Activated T-cell treated with anti-CD3 and anti-CD28 coated beads for 48 hours (primary cell): ENCODE measurements at regions not wholly inside any gene's neighbourhood (a gene's known extent, or its start where the extent isn't known, plus 50 kb on each side); places are given as distances from the start of the nearest gene placed in this dataset.

Source experiments
- DNase-seq: peaks from one replicate; pipeline ENCODE4 v3.0.0-alpha.2; 2020; ENCODE audit warnings: low read depth

- DNase-seq = no peak
Observed at GRCh38 chr6:27052731-27053082, 194.8 kb upstream of the PRSS16 start.

- DNase-seq = no peak
Observed at GRCh38 chr6:27053738-27054137, 193.8 kb upstream of the PRSS16 start.

GRCh38 chr6:27056615-27057014 is 190.9 kb upstream of the PRSS16 start:
- no peak for DNase-seq

- no peak for DNase-seq
Observed at GRCh38 chr6:27059621-27060425, 187.7 kb upstream of the PRSS16 start.

DNA sequence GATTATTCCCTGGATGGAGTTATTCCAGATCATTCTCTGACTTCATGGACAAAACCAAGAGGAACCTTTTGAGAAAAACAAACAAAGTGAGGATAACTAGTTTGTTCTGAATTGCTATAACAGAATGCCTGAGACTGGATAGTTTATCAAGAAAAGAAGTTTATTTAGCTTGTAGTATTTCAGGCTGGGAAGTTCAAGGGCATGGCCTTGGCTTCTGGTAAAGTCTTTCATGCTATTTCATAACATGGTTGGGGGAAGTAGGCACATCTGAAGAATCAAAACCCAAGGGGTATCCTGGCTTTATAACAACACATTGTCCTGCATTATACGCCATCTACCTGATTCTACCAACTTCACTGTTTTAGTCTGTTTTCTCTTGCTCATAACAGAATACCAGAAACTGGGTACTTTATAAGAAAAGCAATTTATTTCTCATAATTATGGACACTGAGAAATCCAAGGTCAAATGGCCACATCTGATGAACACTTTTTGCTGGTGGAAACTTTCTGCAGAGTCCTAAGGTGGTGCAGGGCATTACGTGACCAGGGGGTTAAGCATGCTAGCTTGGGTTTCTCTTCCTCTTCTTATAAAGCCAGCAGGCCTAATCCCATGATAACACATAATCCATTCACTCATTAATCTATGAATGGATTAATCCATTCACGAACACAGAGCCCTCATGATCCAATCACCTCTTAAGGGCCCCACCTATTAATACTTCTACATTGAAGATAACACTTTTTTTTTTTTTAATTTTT is 186.1 kb upstream of the PRSS16 start:
- DNase-seq = no peak

GRCh38 chr6:27062755-27063154 is 184.7 kb upstream of the PRSS16 start:
- no peak for DNase-seq

- no peak for DNase-seq
Observed at GRCh38 chr6:27065183-27065582, 182.3 kb upstream of the PRSS16 start.

DNA sequence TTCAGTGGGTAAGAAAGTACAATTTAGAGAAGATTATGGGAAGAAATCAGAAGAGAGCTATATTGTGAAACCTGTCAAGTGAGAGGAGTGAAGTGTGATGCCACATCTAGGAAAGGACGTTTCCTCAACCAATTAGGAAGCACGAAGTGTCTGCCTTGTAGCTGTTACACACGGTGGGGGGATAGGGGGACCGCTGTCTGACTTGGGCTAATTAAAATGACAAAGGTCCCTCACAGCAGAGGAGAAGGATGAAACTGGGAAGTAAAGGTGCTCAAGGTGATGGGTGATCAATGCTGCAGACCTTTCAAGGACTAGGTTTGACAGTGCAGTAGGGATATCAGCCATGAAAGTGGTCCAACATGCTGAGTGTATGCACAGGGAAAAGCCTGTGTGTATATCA is 181.1 kb upstream of the PRSS16 start:
- DNase-seq = no peak

GRCh38 chr6:27066802-27067201 is 180.7 kb upstream of the PRSS16 start:
- DNase-seq = no peak

DNA sequence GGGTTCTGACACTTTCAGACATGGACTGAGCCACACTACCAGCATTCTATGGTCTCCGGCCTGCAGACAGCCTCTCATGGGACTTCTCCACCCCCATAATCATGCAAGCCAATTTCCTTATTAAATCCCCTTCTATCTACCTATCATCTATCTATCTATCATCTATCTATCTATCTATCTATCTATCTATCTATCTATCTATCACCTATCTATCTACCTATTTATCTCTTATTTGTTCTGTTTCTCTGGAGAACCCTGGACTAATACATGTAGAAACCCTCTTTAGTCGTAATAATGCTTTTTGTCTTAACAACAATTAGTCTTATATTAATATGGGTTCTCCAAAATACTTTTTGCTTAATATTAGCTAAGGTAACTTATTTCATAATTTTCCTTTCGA is 174.1 kb upstream of the PRSS16 start:
- no peak for DNase-seq

DNA sequence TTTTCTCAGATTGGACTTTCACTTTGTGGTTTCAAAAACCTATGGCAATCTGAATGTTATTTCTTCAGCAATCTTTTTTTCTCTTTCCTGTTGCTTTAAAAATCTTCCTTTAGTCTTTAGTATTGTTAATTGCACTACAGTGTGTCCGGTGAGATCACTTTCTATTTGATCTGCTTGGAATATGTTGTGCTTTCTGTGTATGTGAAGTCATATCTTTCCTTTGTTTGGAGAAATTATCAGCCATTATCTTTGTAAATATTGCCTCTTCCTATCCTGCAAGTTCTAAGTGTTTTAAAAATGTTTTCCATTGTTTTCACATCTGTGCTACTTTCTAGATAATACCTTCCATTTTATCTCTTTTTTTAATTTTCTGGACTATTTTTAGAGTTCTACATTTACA is 171.4 kb upstream of the PRSS16 start:
- DNase-seq = no peak

GRCh38 chr6:27078734-27079357 is 168.7 kb upstream of the PRSS16 start:
- DNase-seq = peak; percentile 21

GRCh38 chr6:27081188-27081587 is 166.3 kb upstream of the PRSS16 start:
- no peak for DNase-seq

DNA sequence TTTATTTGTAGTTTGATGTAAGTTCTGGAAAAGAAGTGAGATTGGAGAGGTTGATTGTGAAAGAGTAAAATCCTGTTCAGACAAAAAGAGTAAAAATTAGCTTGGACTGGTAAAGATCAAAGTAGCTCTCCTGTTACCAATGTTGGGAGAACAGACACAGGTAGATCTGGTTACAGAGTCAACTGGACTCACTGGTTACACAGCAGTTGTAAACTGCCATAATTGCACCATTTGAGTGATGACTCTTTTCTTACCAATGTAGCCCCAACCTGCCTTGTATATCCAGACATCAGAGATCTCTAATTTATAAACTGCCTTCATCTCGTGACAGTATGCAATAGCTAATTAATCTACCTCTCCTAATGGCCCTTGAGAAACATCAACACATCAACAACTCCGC is 165.6 kb upstream of the PRSS16 start:
- no peak for DNase-seq

- DNase-seq = no peak
Observed at GRCh38 chr6:27088068-27088467, 159.4 kb upstream of the PRSS16 start.

DNA sequence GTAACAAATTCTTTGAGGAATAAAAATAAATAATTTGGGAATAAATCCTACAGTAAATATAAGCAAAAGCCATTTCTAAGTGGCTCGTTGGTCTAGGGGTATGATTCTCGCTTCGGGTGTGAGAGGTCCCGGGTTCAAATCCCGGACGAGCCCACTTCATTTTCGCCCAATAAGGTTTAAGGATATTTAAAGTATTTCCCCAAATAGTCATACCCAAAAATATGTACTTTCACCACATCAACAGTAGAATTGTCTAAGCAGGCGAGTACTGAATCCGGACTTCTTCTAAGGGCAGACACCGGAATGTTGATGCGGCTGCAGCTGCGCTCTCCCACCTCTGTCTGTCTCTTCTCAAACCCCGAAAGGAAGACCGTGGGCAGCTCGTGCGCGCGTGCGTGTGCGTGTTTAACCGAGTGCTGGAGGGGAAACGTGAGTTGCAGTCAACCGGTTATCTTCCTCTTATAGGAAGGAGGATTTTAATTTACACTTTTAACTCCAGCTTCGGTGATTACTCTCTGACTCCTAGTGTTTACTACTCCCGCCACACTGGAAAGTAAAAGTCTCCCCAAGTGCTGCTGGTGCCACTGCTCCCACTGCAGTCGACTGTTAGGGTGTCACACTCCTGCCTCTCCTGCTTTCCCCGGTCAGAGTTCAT is 155.7 kb upstream of the PRSS16 start:
- DNase-seq = peak; percentile 47

GRCh38 chr6:27092316-27092692 is 155.2 kb upstream of the PRSS16 start:
- DNase-seq = no peak

GRCh38 chr6:27095914-27096313 is 151.6 kb upstream of the PRSS16 start:
- no peak for DNase-seq

DNA sequence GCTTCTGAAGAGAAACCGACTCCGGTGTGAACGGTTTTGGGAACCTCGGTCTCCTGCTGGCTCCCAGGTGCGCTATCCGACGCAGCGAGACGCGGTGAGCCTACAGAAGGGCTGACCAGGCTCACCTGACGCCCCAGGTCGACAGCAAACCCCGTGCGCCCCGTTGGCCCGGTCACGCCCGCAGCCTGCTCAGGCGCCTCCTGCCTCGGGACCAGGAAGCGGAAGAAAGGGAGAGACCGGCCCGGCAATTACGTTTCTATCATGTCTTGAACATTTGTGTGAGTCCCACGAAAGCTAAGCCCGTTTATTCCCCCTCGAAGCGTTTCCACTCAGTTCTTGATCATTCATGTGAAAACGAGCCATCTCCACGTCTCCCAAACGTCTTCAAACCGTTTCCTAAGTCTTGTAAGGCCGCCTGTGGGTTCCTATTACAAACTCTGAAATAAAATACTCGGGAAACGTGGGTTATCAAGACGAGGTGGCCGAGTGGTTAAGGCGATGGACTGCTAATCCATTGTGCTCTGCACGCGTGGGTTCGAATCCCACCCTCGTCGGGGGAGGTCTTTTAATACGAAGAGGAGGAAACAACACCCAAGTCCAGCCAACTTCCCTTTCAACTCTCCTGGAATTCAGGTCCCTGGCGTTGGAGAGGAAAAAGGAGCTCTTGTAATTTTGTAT is 150.5 kb upstream of the PRSS16 start:
- peak; percentile 57 for DNase-seq

DNA sequence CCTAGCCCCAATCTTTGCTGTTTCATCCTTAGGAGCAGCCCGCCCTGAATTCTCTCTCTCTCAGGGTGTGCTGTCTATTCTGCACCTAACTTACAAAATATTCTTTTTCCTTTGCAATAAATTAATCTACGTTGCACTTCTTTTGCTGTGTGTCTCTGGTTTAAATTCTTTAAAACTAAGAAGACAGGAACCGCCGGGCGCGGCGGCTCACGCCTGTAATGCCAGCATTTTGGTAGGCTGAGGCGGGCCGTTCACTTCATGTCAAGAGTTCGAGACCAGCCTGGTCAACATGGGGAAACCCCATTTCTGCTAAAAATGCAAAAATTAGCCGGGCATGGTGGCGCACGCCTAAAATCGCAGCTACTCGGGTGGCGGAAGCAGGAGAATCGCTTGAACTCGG is 148.5 kb upstream of the PRSS16 start:
- no peak for DNase-seq

DNA sequence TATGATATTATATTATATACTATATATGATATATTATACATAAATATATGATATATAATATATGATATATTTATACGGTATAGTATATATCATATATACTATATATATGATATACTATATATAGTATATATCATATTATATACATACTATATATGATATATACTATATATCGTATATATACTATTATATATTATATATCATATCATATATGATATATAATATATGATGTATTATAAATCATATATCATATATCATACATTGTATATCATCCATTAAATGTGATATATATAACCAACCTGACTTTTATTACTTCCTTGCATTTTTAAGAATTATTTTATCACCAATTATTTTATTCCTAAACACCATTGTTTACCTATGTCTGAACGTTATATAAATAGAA is 146.6 kb upstream of the PRSS16 start:
- DNase-seq = no peak

- DNase-seq = no peak
Observed at GRCh38 chr6:27101824-27102223, 145.7 kb upstream of the PRSS16 start.
